ENCODE measurements at regions not wholly inside any gene's neighbourhood (a gene's known extent, or its start where the extent isn't known, plus 50 kb on each side); places are given as distances from the start of the nearest gene placed in this dataset.

GRCh38 chr7:46759711-46760480 is 822.0 kb downstream of the TNS3 start:
- TF ChIP-seq CTCF (IDR thresholded peaks at IDR 0.05) = no peak
- no peak for TF ChIP-seq POLR2A (IDR thresholded peaks at IDR 0.05)
- no peak for TF ChIP-seq EP300 (IDR thresholded peaks at IDR 0.05)
